GM12872 (cell line): ENCODE measurements at regions not wholly inside any gene's neighbourhood (a gene's known extent, or its start where the extent isn't known, plus 50 kb on each side); places are given as distances from the start of the nearest gene placed in this dataset.

ENCODE experiments used
- TF ChIP-seq, protein P1 (sequence below): IDR thresholded peaks from 3 replicates; pipeline ENCODE4 v1.5.1; 2011; ENCODE audit warnings: low read depth, mild to moderate bottlenecking, low read length, moderate library complexity; ENCODE audit not compliant: insufficient read depth

DNA sequence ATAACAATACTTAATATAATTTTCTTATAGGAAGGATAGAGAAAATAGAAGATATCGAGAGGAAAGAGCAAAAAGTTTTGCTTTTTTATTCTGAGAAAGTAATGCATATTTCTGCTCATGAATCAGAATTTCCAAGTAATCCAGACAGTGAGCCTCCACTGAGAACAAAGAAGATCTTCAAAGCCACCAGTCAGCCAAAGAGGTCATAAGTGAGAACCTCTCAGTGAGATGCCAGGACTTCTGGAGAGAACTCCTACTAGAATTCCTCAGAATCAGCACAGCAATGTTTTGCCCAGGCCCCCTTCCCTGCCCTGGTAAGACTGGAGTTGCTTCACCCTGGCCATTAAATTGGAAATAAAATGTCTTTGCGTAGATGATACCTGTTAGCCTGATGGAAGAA, 254.4 kb upstream of the FAT4 start:
- TF ChIP-seq, protein P1, sequence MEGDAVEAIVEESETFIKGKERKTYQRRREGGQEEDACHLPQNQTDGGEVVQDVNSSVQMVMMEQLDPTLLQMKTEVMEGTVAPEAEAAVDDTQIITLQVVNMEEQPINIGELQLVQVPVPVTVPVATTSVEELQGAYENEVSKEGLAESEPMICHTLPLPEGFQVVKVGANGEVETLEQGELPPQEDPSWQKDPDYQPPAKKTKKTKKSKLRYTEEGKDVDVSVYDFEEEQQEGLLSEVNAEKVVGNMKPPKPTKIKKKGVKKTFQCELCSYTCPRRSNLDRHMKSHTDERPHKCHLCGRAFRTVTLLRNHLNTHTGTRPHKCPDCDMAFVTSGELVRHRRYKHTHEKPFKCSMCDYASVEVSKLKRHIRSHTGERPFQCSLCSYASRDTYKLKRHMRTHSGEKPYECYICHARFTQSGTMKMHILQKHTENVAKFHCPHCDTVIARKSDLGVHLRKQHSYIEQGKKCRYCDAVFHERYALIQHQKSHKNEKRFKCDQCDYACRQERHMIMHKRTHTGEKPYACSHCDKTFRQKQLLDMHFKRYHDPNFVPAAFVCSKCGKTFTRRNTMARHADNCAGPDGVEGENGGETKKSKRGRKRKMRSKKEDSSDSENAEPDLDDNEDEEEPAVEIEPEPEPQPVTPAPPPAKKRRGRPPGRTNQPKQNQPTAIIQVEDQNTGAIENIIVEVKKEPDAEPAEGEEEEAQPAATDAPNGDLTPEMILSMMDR: no peak

GRCh38 chr4:125049711-125050110, 265.0 kb upstream of the FAT4 start:
- TF ChIP-seq, protein P1: no peak

- TF ChIP-seq, protein P1: no peak
Measured at GRCh38 chr4:125045311-125045710, 269.4 kb upstream of the FAT4 start.

- TF ChIP-seq, protein P1: no peak
Measured at GRCh38 chr4:125044886-125045285, 269.9 kb upstream of the FAT4 start.

GRCh38 chr4:125043486-125043885, 271.3 kb upstream of the FAT4 start:
- TF ChIP-seq, protein P1: no peak

GRCh38 chr4:125042041-125042440, 272.7 kb upstream of the FAT4 start:
- TF ChIP-seq, protein P1: no peak

GRCh38 chr4:125041372-125041930, 273.3 kb upstream of the FAT4 start:
- TF ChIP-seq, protein P1: no peak
